Spleen (tissue), 11 donors: ENCODE measurements at regions not wholly inside any gene's neighbourhood (a gene's known extent, or its start where the extent isn't known, plus 50 kb on each side); places are given as distances from the start of the nearest gene placed in this dataset.

Experiments
- DNase-seq: peaks from one replicate; pipeline ENCODE4 v3.0.0-alpha.2; 2020
- H3K27ac ChIP-seq, 8 donors: fragments of 200-600 bp; sonication (generic) in 7 of 8; 1 replicate in 4 of 8; 2 replicates in 4 of 8; pipeline versions ENCODE4 v1.5.0 to v1.8.0; 2016 to 2021; ENCODE audit warnings: inconsistent platforms in 4 of 8, mild to moderate bottlenecking in 4 of 8, moderate library complexity in 1 of 8
- H3K27me3 ChIP-seq, 7 donors: fragments of 200-600 bp; sonication (generic) in 6 of 7; replicated peaks in 1 of 7; 1 replicate in 4 of 7; 2 replicates in 3 of 7; pipeline versions ENCODE4 v1.5.0 to v1.8.0; 2016 to 2021; ENCODE audit warnings: inconsistent platforms in 3 of 7, mild to moderate bottlenecking in 1 of 7
- H3K36me3 ChIP-seq, 6 donors: fragments of 200-600 bp; sonication (generic) in 5 of 6; 1 replicate in 4 of 6; 2 replicates in 2 of 6; pipeline versions ENCODE4 v1.5.0 to v1.8.0; 2016 to 2021; ENCODE audit warnings: inconsistent platforms in 2 of 6
- H3K4me1 ChIP-seq, 6 donors: fragments of 200-600 bp; sonication (generic) in 5 of 6; 1 replicate in 3 of 6; 2 replicates in 3 of 6; pipeline versions ENCODE4 v1.5.0 to v1.8.0; 2016 to 2021; ENCODE audit warnings: inconsistent platforms in 3 of 6
- H3K4me3 ChIP-seq, 8 donors: fragments of 200-600 bp; sonication (generic) in 7 of 8; 1 replicate in 4 of 8; 2 replicates in 4 of 8; pipeline versions ENCODE4 v1.5.0 to v1.8.0; 2016 to 2021; ENCODE audit warnings: inconsistent platforms in 4 of 8, mild to moderate bottlenecking in 4 of 8, moderate library complexity in 2 of 8
- H3K9me3 ChIP-seq, 8 donors: fragments of 200-600 bp; sonication (generic) in 7 of 8; 1 replicate in 4 of 8; 2 replicates in 4 of 8; pipeline versions ENCODE4 v1.5.0 to v1.8.0; 2016 to 2021; ENCODE audit warnings: inconsistent platforms in 4 of 8
- CTCF ChIP-seq, 11 experiments: fragments of 200-600 bp in 7 of 11; fragments of 450-650 bp in 4 of 11; sonication (generic) in 4 of 11; IDR thresholded peaks in 8 of 11; conservative IDR thresholded peaks in 3 of 11; 1 replicate in 7 of 11; 2 replicates in 4 of 11; pipeline versions ENCODE4 v1.4.0 to v1.8.0; 2016 to 2021; ENCODE audit warnings: antibody characterized with exemption in 11 of 11, inconsistent platforms in 4 of 11, mild to moderate bottlenecking in 1 of 11
- POLR2A ChIP-seq, 3 donors: fragments of 450-650 bp; IDR thresholded peaks; one replicate each; pipeline ENCODE4 v1.5.1; 2017; ENCODE audit warnings: antibody characterized with exemption in 3 of 3, mild to moderate bottlenecking in 1 of 3
- POLR2AphosphoS5 ChIP-seq, 3 donors: sonication (generic); formaldehyde crosslinking; IDR thresholded peaks; one replicate each; pipeline ENCODE4 v1.5.1; 2017; ENCODE audit warnings: antibody characterized with exemption in 3 of 3
- WGBS, 5 donors: extraction: QIAGEN DNeasy Blood & Tissue Kit in 3 of 5; methylation state at CpG; one replicate each; pipeline versions ENCODE4 v1.1.5 to v1.1.7; 2013 to 2018; 5-methylcytosine and 5-hydroxymethylcytosine counted together
- intact Hi-C: fragments of 100-400 bp; cut with DNase I; formaldehyde crosslinking; loops from one replicate; pipeline ENCODE4 v1.15.0; 2023; ENCODE audit warnings: low total_unique reads
- donor health status: healthy with polysubstance abuse.
- donor health status: DM: no; HTN: no; CAD: no; lungs with moderate emphysema.
- donor health status: DM: no; HTN: no; CAD: no.
- donor health status: Bipolar disorder and iron deficiency.
- donor health status: healthy.
- donor health status: DM: no; HTN: no; CAD: no.
- donor health status: DM: yes; HTN: yes; CAD: no.

DNA sequence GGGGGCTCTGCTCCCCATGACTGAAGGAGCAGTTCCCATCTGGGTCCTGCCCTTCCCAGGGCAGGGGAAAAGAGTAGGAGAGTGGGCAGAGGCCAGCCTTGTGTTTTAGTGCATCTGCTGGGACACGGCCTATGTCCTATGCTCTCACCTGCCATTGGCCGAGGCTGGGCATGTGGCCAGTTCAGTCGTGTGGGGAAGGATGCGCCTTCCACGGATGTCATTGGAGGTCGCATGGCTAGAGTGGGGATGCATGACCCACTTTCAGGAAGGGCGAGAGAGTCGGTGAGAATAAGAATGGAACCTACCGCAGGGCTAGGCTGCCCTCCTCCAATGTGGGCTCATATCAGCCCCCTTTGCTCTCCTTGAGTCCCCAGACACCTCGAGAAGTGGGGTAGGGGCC is 70.9 kb upstream of the HAAO start:
- DNase-seq, result peak; percentile 55
- H3K36me3 ChIP-seq, result no peaks in the 10 kb centered on the region
- no peak overlapping the region for H3K4me3 ChIP-seq
- H3K27me3 ChIP-seq, result no peaks in the 10 kb centered on the region
- WGBS, 5 donors, result 80 to 91% (median 86%) methylated on average over 4 to 10 of the region's 10 CpGs
- H3K4me1 ChIP-seq, result peaks cover 0 to 23% (median 2%) of the 10 kb centered on the region in 6 donors
- intact Hi-C loops, result no loop called here
- no peak overlapping the region for H3K27ac ChIP-seq
- TF ChIP-seq POLR2AphosphoS5 (IDR thresholded peaks at IDR 0.05), result no peak
- TF ChIP-seq POLR2A (IDR thresholded peaks at IDR 0.05), result no peak
- no peak for TF ChIP-seq CTCF (IDR thresholded peaks at IDR 0.05 in 8 of 11, conservative IDR thresholded peaks at IDR 0.05 in 3 of 11)
- H3K9me3 ChIP-seq, result peaks cover 0 to 25% (median 8%) of the 10 kb centered on the region in 8 donors

- intact Hi-C loops, result no loop called here
- TF ChIP-seq CTCF (IDR thresholded peaks at IDR 0.05 in 8 of 11, conservative IDR thresholded peaks at IDR 0.05 in 3 of 11) (no peak), POLR2AphosphoS5 (IDR thresholded peaks at IDR 0.05) (no peak), POLR2A (IDR thresholded peaks at IDR 0.05) (no peak)
- WGBS, 5 donors, result 80 to 90% (median 86%) methylated on average over 1 to 12 of the region's 12 CpGs
These were observed 70.3 kb upstream of the HAAO start for GRCh38 chr2:42862669-42863185.

GRCh38 chr2:42861321-42861720 is 68.9 kb upstream of the HAAO start:
- H3K9me3 ChIP-seq, result peaks cover 0 to 22% (median 8%) of the 10 kb centered on the region in 8 donors
- TF ChIP-seq POLR2AphosphoS5 (IDR thresholded peaks at IDR 0.05), result no peak
- no peak for TF ChIP-seq POLR2A (IDR thresholded peaks at IDR 0.05)
- no peak for TF ChIP-seq CTCF (IDR thresholded peaks at IDR 0.05 in 8 of 11, conservative IDR thresholded peaks at IDR 0.05 in 3 of 11)
- H3K27ac ChIP-seq, result no peak overlapping the region
- intact Hi-C loops, result no loop called here
- no peaks in the 10 kb centered on the region for H3K36me3 ChIP-seq
- 84 to 95% (median 87%) methylated on average over 2 of the region's 2 CpGs for WGBS, 5 donors
- H3K4me1 ChIP-seq, result peaks cover 0 to 19% (median under 1%) of the 10 kb centered on the region in 6 donors
- H3K27me3 ChIP-seq, result no peaks in the 10 kb centered on the region
- peak; percentile 24 for DNase-seq
- H3K4me3 ChIP-seq, result no peak overlapping the region

More at GRCh38 chr2:42862669-42863185, 70.3 kb upstream of the HAAO start:
- Histone ChIP-seq H3K36me3 (no peaks in the 10 kb centered on the region), H3K27me3 (no peaks in the 10 kb centered on the region), H3K4me1 (peaks cover 0 to 23% (median 2%) of the 10 kb centered on the region in 6 donors), H3K9me3 (peaks cover 0 to 22% (median 8%) of the 10 kb centered on the region in 8 donors), H3K27ac (no peak overlapping the region), H3K4me3 (no peak overlapping the region)
- peak; percentile 49 for DNase-seq

DNA sequence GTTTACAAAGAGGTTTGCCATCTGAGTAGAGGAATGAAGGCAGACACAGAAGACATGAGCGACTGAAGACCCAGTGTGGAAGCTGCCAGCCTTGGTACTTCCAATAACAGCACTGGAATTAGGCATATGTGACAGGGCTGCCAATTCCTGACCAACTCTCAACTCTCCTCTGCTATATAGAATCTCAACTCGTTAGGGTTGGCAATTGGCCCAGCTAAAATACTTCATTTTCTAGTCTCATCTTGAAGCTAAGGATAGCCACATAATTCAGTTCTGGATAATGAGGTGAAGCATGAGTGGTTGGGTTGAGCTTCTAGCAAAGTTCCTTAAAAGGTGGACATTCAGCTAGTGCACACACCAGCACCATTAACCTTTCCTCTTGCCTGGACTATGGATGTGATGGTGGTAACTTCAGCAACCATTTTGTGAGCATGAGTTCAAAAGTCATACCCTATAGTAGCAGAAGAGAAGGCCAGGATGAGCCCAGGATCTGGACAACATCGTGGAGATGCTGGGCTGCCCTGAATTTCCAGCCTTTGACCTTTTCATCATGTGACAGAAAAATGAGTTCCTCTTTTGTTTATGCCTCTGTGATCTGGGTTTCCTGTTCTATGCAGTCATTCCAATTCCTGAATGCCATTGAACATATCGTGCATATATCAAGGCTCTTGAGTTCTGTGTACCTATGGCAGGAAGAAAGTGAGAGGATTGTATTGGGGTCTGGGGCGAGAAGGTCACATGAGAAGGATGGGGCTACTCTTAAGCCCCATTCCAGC is 68.1 kb upstream of the HAAO start:
- Histone ChIP-seq H3K27me3 (no peaks in the 10 kb centered on the region), H3K4me1 (peaks cover 0 to 16% (median 0%) of the 10 kb centered on the region in 6 donors), H3K9me3 (peaks cover 0 to 17% (median 8%) of the 10 kb centered on the region in 8 donors), H3K4me3 (no peak overlapping the region), H3K36me3 (no peaks in the 10 kb centered on the region), H3K27ac (no peak overlapping the region)
- 46 to 69% (median 54%) methylated on average over 5 of the region's 5 CpGs for WGBS, 5 donors
- no peak for TF ChIP-seq POLR2A (IDR thresholded peaks at IDR 0.05)
- TF ChIP-seq CTCF (IDR thresholded peaks at IDR 0.05 in 8 of 11, conservative IDR thresholded peaks at IDR 0.05 in 3 of 11), result no peak
- TF ChIP-seq POLR2AphosphoS5 (IDR thresholded peaks at IDR 0.05), result no peak
- intact Hi-C loops, result no loop called here
- no peak for DNase-seq
